ENCODE measurements at regions not wholly inside any gene's neighbourhood (a gene's known extent, or its start where the extent isn't known, plus 50 kb on each side); places are given as distances from the start of the nearest gene placed in this dataset.

DNA sequence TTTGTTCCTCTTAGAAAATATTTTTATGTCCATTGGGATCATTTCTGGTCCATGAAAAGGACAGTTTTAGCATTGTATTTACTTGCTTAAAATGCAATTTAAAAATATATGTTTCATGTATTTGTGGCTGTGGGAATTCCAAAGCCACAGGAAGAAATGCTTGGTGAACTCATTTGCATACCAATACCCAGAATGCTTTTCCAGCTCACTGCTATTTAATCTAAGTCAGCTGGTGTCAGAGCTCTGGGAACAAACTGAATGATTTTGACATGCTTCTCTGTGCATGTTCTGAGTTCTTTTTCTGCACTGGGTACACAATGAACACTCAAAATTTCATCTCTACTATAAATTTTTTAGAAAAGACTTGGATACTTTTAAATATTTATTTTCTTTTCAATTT, 482.8 kb upstream of the ARRDC3 start:
- ATAC-seq: no peak
- no peaks in the 10 kb centered on the region for H3K4me1 ChIP-seq

DNA sequence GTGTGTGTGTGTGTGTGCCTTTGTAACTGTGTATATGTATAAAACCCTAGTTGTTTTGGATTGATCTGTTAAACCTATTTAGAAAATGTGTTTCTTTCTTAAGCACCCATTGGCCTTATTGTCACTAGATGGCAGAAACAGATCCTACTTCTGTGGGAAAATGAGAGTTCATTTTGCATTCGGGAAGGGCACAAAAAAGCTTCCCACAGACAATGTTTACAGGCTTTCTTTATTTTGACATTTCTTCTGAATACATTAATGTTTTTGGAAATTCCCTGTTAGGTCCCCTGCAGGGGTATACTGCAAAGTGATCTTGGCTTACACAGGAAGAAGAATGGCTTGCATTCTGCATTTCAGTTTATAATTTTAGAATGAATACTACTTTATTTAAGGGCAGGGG, 481.8 kb upstream of the ARRDC3 start:
- no peak for DNase-seq
- ATAC-seq: no peak
- Histone ChIP-seq H3K4me1 (no peaks in the 10 kb centered on the region), H3K27ac (no peak overlapping the region), H3K36me3 (no peaks in the 10 kb centered on the region), H3K9me3 (peaks cover 0 to 4% (median 0%) of the 10 kb centered on the region in 12 donors), H3K27me3 (no peaks in the 10 kb centered on the region), H3K4me3 (no peak overlapping the region)
- TF ChIP-seq, protein P1, sequence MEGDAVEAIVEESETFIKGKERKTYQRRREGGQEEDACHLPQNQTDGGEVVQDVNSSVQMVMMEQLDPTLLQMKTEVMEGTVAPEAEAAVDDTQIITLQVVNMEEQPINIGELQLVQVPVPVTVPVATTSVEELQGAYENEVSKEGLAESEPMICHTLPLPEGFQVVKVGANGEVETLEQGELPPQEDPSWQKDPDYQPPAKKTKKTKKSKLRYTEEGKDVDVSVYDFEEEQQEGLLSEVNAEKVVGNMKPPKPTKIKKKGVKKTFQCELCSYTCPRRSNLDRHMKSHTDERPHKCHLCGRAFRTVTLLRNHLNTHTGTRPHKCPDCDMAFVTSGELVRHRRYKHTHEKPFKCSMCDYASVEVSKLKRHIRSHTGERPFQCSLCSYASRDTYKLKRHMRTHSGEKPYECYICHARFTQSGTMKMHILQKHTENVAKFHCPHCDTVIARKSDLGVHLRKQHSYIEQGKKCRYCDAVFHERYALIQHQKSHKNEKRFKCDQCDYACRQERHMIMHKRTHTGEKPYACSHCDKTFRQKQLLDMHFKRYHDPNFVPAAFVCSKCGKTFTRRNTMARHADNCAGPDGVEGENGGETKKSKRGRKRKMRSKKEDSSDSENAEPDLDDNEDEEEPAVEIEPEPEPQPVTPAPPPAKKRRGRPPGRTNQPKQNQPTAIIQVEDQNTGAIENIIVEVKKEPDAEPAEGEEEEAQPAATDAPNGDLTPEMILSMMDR (IDR thresholded peaks at IDR 0.05): no peak
- no peak for TF ChIP-seq POLR2A (IDR thresholded peaks at IDR 0.05)
- intact Hi-C loops (cut with DNase I): no loop called here
- WGBS, 4 donors: 23 to 47% (median 30%) methylated on average over 1 of the region's 1 CpG

More for the DNA sequence above, 482.8 kb upstream of the ARRDC3 start:
- no peak overlapping the region for H3K27ac ChIP-seq
- intact Hi-C loops (cut with DNase I): no loop called here
- H3K9me3 ChIP-seq: no peaks in the 10 kb centered on the region
- no peak for TF ChIP-seq POLR2A (IDR thresholded peaks at IDR 0.05)
- TF ChIP-seq, protein P1 (IDR thresholded peaks at IDR 0.05): no peak
- H3K36me3 ChIP-seq: no peaks in the 10 kb centered on the region
- DNase-seq: no peak
- H3K27me3 ChIP-seq: no peaks in the 10 kb centered on the region
- H3K4me3 ChIP-seq: no peak overlapping the region

DNA sequence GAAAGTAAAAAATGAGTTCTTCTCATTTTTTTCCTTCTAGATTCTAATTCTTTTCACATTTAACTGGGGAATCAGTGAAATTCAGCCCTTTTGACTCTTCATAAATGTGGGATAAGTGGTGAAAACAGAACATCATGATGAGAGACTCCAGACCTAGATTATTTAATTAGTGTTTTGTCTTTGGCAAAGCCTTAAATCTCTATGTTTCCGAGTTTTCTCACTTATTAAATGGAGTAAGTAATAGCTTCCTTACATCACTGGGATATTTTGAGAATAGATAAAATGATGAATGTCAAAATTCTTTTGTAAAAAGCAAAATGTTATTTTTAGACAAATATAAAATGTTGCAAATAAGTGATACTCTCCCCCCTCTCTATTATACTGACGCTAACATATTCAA, 468.6 kb upstream of the ARRDC3 start:
- Histone ChIP-seq H3K27me3 (no peaks in the 10 kb centered on the region), H3K9me3 (no peaks in the 10 kb centered on the region), H3K4me3 (no peak overlapping the region), H3K27ac (no peak overlapping the region), H3K36me3 (no peaks in the 10 kb centered on the region), H3K4me1 (no peaks in the 10 kb centered on the region)
- no peak for ATAC-seq
- intact Hi-C loops (cut with DNase I): no loop called here
- DNase-seq: no peak
- WGBS, 4 donors: 64 to 78% (median 77%) methylated on average over 2 of the region's 2 CpGs
- no peak for TF ChIP-seq POLR2A (IDR thresholded peaks at IDR 0.05)
- TF ChIP-seq, protein P1 (IDR thresholded peaks at IDR 0.05): no peak

DNA sequence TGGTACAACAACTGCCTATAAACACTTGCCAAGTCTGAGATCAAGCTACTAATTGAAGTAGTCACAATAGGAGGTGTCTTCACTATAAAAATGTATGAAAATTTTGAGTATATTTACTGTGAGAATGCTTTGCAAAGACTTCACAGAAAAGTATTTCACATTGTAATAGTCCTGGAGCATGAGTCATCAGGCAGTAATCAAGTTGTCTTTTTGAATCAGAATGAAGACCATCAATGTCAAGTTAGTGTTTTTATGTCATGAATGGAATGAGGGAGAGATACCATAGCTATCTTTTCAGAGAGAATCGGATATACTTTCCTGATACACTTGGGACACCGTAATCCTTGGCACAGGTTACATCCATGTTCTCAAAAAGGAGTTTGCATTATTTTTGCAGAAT, 466.9 kb upstream of the ARRDC3 start:
- Histone ChIP-seq H3K4me3 (no peak overlapping the region), H3K27me3 (no peaks in the 10 kb centered on the region), H3K36me3 (no peaks in the 10 kb centered on the region), H3K4me1 (no peaks in the 10 kb centered on the region), H3K9me3 (no peaks in the 10 kb centered on the region), H3K27ac (no peak overlapping the region)
- DNase-seq: no peak
- intact Hi-C loops (cut with DNase I): no loop called here
- TF ChIP-seq, protein P1 (IDR thresholded peaks at IDR 0.05): no peak
- no peak for TF ChIP-seq POLR2A (IDR thresholded peaks at IDR 0.05)
- WGBS, 4 donors: 24 to 45% (median 36%) methylated on average over 2 of the region's 2 CpGs
- no peak for ATAC-seq

All from heart left ventricle (tissue), 16 donors.